ENCODE measurements at regions not wholly inside any gene's neighbourhood (a gene's known extent, or its start where the extent isn't known, plus 50 kb on each side); places are given as distances from the start of the nearest gene placed in this dataset.
A peak's percentile ranks its signal among the peaks of the same experiment; 100 is the strongest.

DNA sequence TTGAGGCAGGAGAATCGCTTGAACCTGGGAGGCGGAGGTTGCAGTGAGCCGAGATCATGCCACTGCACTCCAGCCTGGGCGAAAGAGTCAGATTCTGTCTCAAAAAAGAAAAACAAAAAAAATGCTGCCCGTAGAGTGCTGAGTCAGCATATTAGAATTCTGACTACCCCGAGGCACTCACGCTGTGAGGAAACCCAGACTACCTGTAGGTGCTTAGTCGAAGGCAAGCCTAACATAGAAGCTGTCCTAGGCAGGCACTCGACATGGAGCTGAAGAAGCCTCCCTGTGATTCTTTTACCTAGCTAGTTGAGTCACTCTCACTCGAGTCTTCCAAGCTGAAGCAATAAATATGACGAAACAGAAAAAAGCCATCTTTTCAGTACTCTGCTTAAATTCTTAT, 1323.2 kb upstream of the DDX18 start:
- no peaks in the 10 kb centered on the region for H3K9me3 ChIP-seq
- no peaks in the 10 kb centered on the region for H3K27me3 ChIP-seq
- no peak overlapping the region for H3K27ac ChIP-seq
- TF ChIP-seq POLR2A (IDR thresholded peaks at IDR 0.05) (no peak), CTCF (IDR thresholded peaks at IDR 0.05) (no peak)
- no peaks in the 10 kb centered on the region for H3K4me1 ChIP-seq
- no peak overlapping the region for H3K4me3 ChIP-seq
- intact Hi-C loops (cut with DNase I; ENCODE audit: low total_unique reads) = no loop called here
- WGBS, 2 donors = 72 to 83% methylated on average over 11 of the region's 11 CpGs
- H3K36me3 ChIP-seq (ENCODE audit: low read depth, missing control alignments) = no peaks in the 10 kb centered on the region
- DNase-seq = no peak

DNA sequence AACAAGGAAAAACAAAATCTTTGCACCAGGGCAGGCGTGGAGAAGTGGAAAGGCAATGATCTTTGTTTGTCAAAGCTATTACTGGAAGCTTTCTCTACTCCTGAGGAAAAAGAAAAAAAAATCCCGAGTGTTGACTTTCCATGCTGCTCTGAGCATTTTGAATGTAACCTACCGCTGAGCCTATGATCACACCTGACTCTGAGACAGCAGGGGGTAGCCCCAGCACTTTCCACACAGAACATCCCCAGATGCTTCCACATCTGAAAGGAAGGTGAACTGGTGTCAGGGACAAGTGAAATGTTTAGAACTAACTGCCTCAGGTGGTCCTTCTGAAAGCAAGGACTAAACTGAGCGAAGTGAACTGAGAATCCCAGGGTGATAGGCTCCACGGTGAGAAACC, 1315.1 kb upstream of the DDX18 start:
- Histone ChIP-seq H3K4me1 (no peaks in the 10 kb centered on the region), H3K36me3 (ENCODE audit: low read depth, missing control alignments) (no peaks in the 10 kb centered on the region), H3K27ac (no peak overlapping the region), H3K9me3 (no peaks in the 10 kb centered on the region), H3K4me3 (no peak overlapping the region), H3K27me3 (no peaks in the 10 kb centered on the region)
- intact Hi-C loops (cut with DNase I; ENCODE audit: low total_unique reads) = no loop called here
- TF ChIP-seq CTCF (IDR thresholded peaks at IDR 0.05) (no peak), POLR2A (IDR thresholded peaks at IDR 0.05) (no peak)
- WGBS, 2 donors = 47 to 51% methylated on average over 5 of the region's 5 CpGs
- DNase-seq = no peak

DNA sequence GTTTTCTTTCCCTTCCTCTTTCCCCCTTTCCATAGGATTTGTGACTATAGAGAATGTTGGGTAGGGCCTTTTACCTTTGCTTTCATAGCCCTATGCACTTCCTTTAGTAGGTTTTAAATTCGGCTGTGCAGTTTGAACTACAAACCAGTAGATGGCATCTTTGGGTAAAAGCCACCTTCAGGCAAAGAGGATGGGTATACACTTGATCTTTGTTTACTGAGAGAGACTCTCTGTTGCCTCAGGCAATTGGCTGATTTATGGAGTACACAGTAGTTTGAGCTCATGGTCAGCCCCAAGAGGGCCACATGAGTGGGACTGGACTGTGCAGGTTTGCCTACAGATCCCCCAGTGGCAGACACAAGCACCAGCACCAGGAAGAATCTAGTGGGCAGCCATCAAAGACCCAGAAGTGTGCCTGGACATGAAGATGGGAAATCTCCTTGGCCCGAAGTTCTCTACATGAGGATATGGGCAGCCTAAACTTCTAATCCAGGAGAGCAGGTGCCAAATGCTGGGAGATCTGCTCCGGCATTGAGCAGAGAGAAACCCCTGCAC, 1304.3 kb upstream of the DDX18 start:
- no peaks in the 10 kb centered on the region for H3K9me3 ChIP-seq
- H3K4me1 ChIP-seq = no peaks in the 10 kb centered on the region
- no peaks in the 10 kb centered on the region for H3K36me3 ChIP-seq (ENCODE audit: low read depth, missing control alignments)
- intact Hi-C loops (cut with DNase I; ENCODE audit: low total_unique reads) = no loop called here
- TF ChIP-seq POLR2A (IDR thresholded peaks at IDR 0.05) = no peak
- peak in 2 of 3 experiments; percentile 6 to 34 for TF ChIP-seq CTCF (IDR thresholded peaks at IDR 0.05)
- DNase-seq = no peak
- H3K27ac ChIP-seq = no peak overlapping the region
- no peaks in the 10 kb centered on the region for H3K27me3 ChIP-seq
- no peak overlapping the region for H3K4me3 ChIP-seq
- 31 to 78% methylated on average over 1 to 3 of the region's 3 CpGs for WGBS, 2 donors

GRCh38 chr2:116511426-116511825, 1303.1 kb upstream of the DDX18 start:
- intact Hi-C loops (cut with DNase I; ENCODE audit: low total_unique reads) = no loop called here
- Histone ChIP-seq H3K36me3 (ENCODE audit: low read depth, missing control alignments) (no peaks in the 10 kb centered on the region), H3K27me3 (no peaks in the 10 kb centered on the region), H3K4me3 (no peak overlapping the region), H3K27ac (no peak overlapping the region), H3K9me3 (no peaks in the 10 kb centered on the region), H3K4me1 (no peaks in the 10 kb centered on the region)
- DNase-seq = no peak
- TF ChIP-seq CTCF (IDR thresholded peaks at IDR 0.05) = no peak
- no peak for TF ChIP-seq POLR2A (IDR thresholded peaks at IDR 0.05)
- WGBS, 2 donors = 42 to 54% methylated on average over 6 of the region's 6 CpGs

DNA sequence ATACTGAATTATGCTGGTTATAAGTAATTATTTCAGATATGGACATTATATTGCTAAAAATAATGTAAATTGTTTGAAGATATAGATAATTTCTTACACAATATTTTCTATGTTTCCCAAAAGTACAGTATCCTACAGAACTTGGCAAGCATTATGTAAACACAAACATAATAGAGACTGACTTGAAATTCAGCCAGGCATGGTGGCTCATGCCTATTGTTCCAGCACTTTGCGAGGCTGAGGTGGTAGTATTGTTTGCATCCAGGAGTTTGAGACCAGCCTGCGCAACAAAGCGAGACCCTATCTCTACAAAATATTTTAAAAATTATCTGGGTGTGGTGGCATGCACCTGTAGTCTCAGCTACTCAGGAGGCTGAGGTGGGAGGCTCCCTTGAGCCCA, 1300.5 kb upstream of the DDX18 start:
- no peak overlapping the region for H3K4me3 ChIP-seq
- WGBS, 2 donors = 75 to 81% methylated on average over 3 of the region's 3 CpGs
- H3K4me1 ChIP-seq = no peaks in the 10 kb centered on the region
- H3K36me3 ChIP-seq (ENCODE audit: low read depth, missing control alignments) = no peaks in the 10 kb centered on the region
- H3K9me3 ChIP-seq = no peaks in the 10 kb centered on the region
- no peak for TF ChIP-seq CTCF (IDR thresholded peaks at IDR 0.05)
- no peak for TF ChIP-seq POLR2A (IDR thresholded peaks at IDR 0.05)
- intact Hi-C loops (cut with DNase I; ENCODE audit: low total_unique reads) = no loop called here
- no peak overlapping the region for H3K27ac ChIP-seq
- DNase-seq = no peak
- H3K27me3 ChIP-seq = no peaks in the 10 kb centered on the region
